Lower leg skin (tissue), 3 donors: ENCODE measurements at regions not wholly inside any gene's neighbourhood (a gene's known extent, or its start where the extent isn't known, plus 50 kb on each side); places are given as distances from the start of the nearest gene placed in this dataset.

Source experiments
- POLR2A ChIP-seq, 2 donors: fragments of 450-650 bp; IDR thresholded peaks; one replicate each; pipeline ENCODE4 v1.6.1; 2016 to 2017; ENCODE audit warnings: antibody characterized with exemption in 2 of 2, mild to moderate bottlenecking in 1 of 2, moderate library complexity in 1 of 2
- TF ChIP-seq, protein P1 (sequence below), 3 donors: fragments of 450-650 bp; IDR thresholded peaks; one replicate each; pipeline ENCODE4 v1.5.1; 2016; ENCODE audit warnings: antibody characterized with exemption in 3 of 3, mild to moderate bottlenecking in 3 of 3, moderate library complexity in 2 of 3

DNA sequence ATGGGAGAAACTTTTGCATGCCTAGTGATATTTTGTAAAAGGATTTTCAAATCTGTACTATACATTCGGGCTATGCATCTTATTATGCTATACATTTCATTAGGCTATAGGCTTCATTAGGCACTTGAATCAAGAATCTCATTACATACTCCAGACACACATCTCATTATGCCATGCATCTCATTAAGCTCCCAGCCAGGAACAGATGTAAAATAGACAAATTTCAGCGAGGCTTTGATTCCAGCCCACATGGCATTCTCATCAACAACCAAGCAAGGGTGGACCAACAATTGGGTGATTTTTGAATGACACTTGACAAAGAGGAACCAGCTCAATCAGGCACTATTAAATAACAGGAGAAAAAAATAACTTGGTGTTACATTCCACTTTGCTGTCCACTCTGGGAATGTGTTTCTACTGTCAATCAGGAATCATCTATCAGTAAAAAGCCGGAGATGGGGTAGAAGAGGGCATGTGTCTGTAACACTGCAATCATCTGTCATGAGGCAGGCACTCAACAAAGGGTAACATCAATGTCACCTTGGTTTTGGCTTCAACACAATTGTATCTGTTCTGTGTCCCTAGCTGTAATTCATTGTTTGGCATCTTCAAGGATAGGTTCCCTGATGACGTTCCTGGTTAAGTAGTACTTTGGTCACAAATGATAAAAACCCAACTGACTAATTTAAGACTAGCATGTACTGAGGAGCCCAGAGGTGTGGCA is 498.6 kb downstream of the EPHA4 start:
- TF ChIP-seq, protein P1, sequence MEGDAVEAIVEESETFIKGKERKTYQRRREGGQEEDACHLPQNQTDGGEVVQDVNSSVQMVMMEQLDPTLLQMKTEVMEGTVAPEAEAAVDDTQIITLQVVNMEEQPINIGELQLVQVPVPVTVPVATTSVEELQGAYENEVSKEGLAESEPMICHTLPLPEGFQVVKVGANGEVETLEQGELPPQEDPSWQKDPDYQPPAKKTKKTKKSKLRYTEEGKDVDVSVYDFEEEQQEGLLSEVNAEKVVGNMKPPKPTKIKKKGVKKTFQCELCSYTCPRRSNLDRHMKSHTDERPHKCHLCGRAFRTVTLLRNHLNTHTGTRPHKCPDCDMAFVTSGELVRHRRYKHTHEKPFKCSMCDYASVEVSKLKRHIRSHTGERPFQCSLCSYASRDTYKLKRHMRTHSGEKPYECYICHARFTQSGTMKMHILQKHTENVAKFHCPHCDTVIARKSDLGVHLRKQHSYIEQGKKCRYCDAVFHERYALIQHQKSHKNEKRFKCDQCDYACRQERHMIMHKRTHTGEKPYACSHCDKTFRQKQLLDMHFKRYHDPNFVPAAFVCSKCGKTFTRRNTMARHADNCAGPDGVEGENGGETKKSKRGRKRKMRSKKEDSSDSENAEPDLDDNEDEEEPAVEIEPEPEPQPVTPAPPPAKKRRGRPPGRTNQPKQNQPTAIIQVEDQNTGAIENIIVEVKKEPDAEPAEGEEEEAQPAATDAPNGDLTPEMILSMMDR (IDR thresholded peaks at IDR 0.05) = no peak
- no peak for TF ChIP-seq POLR2A (IDR thresholded peaks at IDR 0.05)
